ENCODE measurements at regions not wholly inside any gene's neighbourhood (a gene's known extent, or its start where the extent isn't known, plus 50 kb on each side); places are given as distances from the start of the nearest gene placed in this dataset.

DNA sequence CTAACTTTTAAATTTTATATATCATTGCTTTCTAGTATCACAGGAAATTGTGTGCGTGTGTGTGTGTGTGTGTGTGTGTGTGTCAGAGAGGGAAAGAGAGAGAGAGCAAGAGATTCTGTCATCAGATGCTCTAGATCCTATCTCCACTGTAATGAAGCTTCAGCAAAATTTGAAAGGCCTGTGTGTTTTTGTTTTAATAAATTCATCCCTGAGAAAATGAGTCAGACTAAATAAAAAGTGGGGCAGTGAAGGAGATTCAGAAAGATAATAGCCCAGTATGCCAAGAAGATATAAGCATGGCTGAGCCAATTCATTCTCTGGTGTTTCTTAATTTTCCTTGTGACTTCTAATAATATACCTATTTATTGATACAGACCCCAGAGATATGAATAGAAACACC lies 184.2 kb upstream of the TMEM196 start:
- no peak for TF ChIP-seq CTCF (IDR thresholded peaks at IDR 0.05)
- TF ChIP-seq EP300 (IDR thresholded peaks at IDR 0.05) = no peak

All from gastroesophageal sphincter (tissue), 3 donors.